ENCODE measurements at regions not wholly inside any gene's neighbourhood (a gene's known extent, or its start where the extent isn't known, plus 50 kb on each side); places are given as distances from the start of the nearest gene placed in this dataset.

- WGBS (ENCODE audit: insufficient coverage), result 76% methylated on average over 5 of the region's 7 CpGs
- ChIA-PET CTCF (no interaction called here), POLR2A (no interaction called here)
- H3K27me3 ChIP-seq (replicated peaks in 1 of 4; ENCODE audit: control extremely low read depth in 1 of 4, control insufficient read depth in 3 of 4, insufficient read depth in 4 of 4, low read length in 3 of 4), result no peaks in the 10 kb centered on the region
- H3K79me2 ChIP-seq (ENCODE audit: control insufficient read depth, insufficient read depth, low read length), result no peaks in the 10 kb centered on the region
- H3K4me3 ChIP-seq (ENCODE audit: control extremely low read depth in 1 of 5, extremely low read depth in 1 of 5, insufficient read depth in 1 of 5, low read depth in 2 of 5, low read length in 4 of 5), result no peak overlapping the region
- peaks cover 0 to 8% (median 0%) of the 10 kb centered on the region in 3 donors for H3K9me3 ChIP-seq (ENCODE audit: control extremely low read depth in 1 of 3, control insufficient read depth in 2 of 3, insufficient read depth in 1 of 3, low read length in 2 of 3)
- Mint-ChIP-seq H3K27ac (no peak overlapping the region), H3K9me3 (ENCODE audit: insufficient read depth) (no peaks in the 10 kb centered on the region), H3K4me3 (no peak overlapping the region), H3K4me1 (no peaks in the 10 kb centered on the region), H3K27me3 (peaks cover 6% of the 10 kb centered on the region)
- H3K4me2 ChIP-seq (replicated peaks; ENCODE audit: low read depth, low read length, poor library complexity, severe bottlenecking), result no peak overlapping the region
- H3K4me1 ChIP-seq (ENCODE audit: control insufficient read depth in 2 of 2, insufficient read depth in 2 of 2, low read length in 2 of 2), result no peaks in the 10 kb centered on the region
- no peaks in the 10 kb centered on the region for H3K36me3 ChIP-seq (replicated peaks in 1 of 2; ENCODE audit: control extremely low read depth in 1 of 2, control insufficient read depth in 1 of 2, extremely low read depth in 1 of 2, insufficient read depth in 2 of 2, low read length in 1 of 2)
- ATAC-seq (ENCODE audit: low read depth), result no peak
- no peak overlapping the region for H3K27ac ChIP-seq (ENCODE audit: low read length in 2 of 2)
- TF ChIP-seq, protein P1, sequence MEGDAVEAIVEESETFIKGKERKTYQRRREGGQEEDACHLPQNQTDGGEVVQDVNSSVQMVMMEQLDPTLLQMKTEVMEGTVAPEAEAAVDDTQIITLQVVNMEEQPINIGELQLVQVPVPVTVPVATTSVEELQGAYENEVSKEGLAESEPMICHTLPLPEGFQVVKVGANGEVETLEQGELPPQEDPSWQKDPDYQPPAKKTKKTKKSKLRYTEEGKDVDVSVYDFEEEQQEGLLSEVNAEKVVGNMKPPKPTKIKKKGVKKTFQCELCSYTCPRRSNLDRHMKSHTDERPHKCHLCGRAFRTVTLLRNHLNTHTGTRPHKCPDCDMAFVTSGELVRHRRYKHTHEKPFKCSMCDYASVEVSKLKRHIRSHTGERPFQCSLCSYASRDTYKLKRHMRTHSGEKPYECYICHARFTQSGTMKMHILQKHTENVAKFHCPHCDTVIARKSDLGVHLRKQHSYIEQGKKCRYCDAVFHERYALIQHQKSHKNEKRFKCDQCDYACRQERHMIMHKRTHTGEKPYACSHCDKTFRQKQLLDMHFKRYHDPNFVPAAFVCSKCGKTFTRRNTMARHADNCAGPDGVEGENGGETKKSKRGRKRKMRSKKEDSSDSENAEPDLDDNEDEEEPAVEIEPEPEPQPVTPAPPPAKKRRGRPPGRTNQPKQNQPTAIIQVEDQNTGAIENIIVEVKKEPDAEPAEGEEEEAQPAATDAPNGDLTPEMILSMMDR (IDR thresholded peaks at IDR 0.05), result no peak
- TF ChIP-seq EZH2 (IDR thresholded peaks at IDR 0.05; ENCODE audit: borderline replicate concordance, insufficient read depth, low read depth, low read length, poor library complexity, severe bottlenecking), result no peak
- no peaks in the 10 kb centered on the region for H4K20me1 ChIP-seq (ENCODE audit: control insufficient read depth, insufficient read depth, low read length, poor library complexity, severe bottlenecking)
- no peak overlapping the region for H3K9ac ChIP-seq (ENCODE audit: low read length)
- no peak overlapping the region for H2AFZ ChIP-seq (ENCODE audit: insufficient read depth, low read depth, low read length, poor library complexity, severe bottlenecking)
- intact Hi-C loops (cut with micrococcal nuclease), result no loop called here
- no peak for DNase-seq
Measured at GRCh38 chr13:33686772-33687480, 131.0 kb upstream of the RFC3 start.

DNA sequence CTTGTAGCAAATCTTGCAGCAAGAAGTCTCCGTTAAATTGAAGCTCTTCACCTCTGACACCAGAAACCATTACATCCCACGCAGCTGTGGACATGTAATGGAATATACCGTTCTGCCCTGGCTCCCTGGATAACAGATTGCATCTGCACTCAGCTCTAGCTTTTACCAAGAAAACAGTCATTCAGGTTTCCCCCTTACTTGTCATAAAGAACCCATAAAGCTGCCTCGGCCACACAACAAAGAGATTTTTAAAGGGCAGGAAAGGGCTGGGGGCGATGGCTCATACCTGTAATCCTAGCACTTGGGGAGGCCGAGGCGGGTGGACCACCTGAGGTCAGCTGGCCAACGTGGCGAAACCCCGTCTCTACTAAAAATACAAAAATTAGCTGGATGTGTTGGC lies 127.6 kb upstream of the RFC3 start:
- H3K4me3 Mint-ChIP-seq, result no peak overlapping the region
- no peak overlapping the region for H3K27ac Mint-ChIP-seq
- TF ChIP-seq EZH2 (IDR thresholded peaks at IDR 0.05; ENCODE audit: borderline replicate concordance, insufficient read depth, low read depth, low read length, poor library complexity, severe bottlenecking), result no peak
- DNase-seq, result no peak
- intact Hi-C loops (cut with micrococcal nuclease), result no loop called here
- H3K9ac ChIP-seq (ENCODE audit: low read length), result no peak overlapping the region
- H3K9me3 ChIP-seq (ENCODE audit: control extremely low read depth in 1 of 3, control insufficient read depth in 2 of 3, insufficient read depth in 1 of 3, low read length in 2 of 3), result peaks cover 0 to 5% (median 0%) of the 10 kb centered on the region in 3 donors
- no peak overlapping the region for H2AFZ ChIP-seq (ENCODE audit: insufficient read depth, low read depth, low read length, poor library complexity, severe bottlenecking)
- no peak overlapping the region for H3K27ac ChIP-seq (ENCODE audit: low read length in 2 of 2)
- no peak overlapping the region for H3K4me3 ChIP-seq (ENCODE audit: control extremely low read depth in 1 of 5, extremely low read depth in 1 of 5, insufficient read depth in 1 of 5, low read depth in 2 of 5, low read length in 4 of 5)
- H3K4me1 Mint-ChIP-seq, result no peaks in the 10 kb centered on the region
- H3K27me3 Mint-ChIP-seq, result no peaks in the 10 kb centered on the region
- no peaks in the 10 kb centered on the region for H3K4me1 ChIP-seq (ENCODE audit: control insufficient read depth in 2 of 2, insufficient read depth in 2 of 2, low read length in 2 of 2)
- no peaks in the 10 kb centered on the region for H4K20me1 ChIP-seq (ENCODE audit: control insufficient read depth, insufficient read depth, low read length, poor library complexity, severe bottlenecking)
- CTCF ChIA-PET, result no interaction called here
- ATAC-seq (ENCODE audit: low read depth), result no peak
- H3K36me3 ChIP-seq (replicated peaks in 1 of 2; ENCODE audit: control extremely low read depth in 1 of 2, control insufficient read depth in 1 of 2, extremely low read depth in 1 of 2, insufficient read depth in 2 of 2, low read length in 1 of 2), result no peaks in the 10 kb centered on the region
- no peaks in the 10 kb centered on the region for H3K9me3 Mint-ChIP-seq (ENCODE audit: insufficient read depth)
- no peaks in the 10 kb centered on the region for H3K27me3 ChIP-seq (replicated peaks in 1 of 4; ENCODE audit: control extremely low read depth in 1 of 4, control insufficient read depth in 3 of 4, insufficient read depth in 4 of 4, low read length in 3 of 4)
- WGBS (ENCODE audit: insufficient coverage), result 95% methylated on average over 10 of the region's 10 CpGs
- POLR2A ChIA-PET, result no interaction called here
- no peaks in the 10 kb centered on the region for H3K79me2 ChIP-seq (ENCODE audit: control insufficient read depth, insufficient read depth, low read length)
- H3K4me2 ChIP-seq (replicated peaks; ENCODE audit: low read depth, low read length, poor library complexity, severe bottlenecking), result no peak overlapping the region

Data from B cell (primary cell).